GM18517 (cell line): ENCODE measurements at regions not wholly inside any gene's neighbourhood (a gene's known extent, or its start where the extent isn't known, plus 50 kb on each side); places are given as distances from the start of the nearest gene placed in this dataset.
A peak's percentile ranks its signal among the peaks of the same experiment; 100 is the strongest.

Experiments
- ATAC-seq: cut with Tn5 transposase; IDR thresholded peaks from one replicate; pipeline ENCODE4 v1.9.1; 2021; ENCODE audit warnings: mild to moderate bottlenecking, moderate library complexity; ENCODE audit not compliant: unreplicated experiment

DNA sequence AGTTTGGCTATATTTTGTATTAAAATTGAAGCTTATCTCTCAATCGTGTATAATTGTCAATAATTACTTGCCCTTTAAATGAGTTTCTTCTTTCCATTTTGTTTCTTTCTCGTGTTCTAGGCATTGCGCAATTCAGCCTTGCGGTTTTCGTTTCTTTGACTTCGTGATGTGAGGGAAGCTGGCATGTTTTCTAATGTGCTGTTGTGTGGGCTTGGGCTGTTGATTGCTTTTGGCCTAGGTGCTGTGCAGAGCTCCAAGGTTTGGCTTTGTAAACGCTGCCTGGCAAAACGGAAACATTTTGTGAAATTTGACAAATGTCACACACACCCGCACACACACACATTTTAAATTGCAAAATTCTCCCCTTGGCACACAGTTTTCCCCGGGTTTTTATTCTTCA is 242.6 kb upstream of the TCF4 start:
- no peak for ATAC-seq

DNA sequence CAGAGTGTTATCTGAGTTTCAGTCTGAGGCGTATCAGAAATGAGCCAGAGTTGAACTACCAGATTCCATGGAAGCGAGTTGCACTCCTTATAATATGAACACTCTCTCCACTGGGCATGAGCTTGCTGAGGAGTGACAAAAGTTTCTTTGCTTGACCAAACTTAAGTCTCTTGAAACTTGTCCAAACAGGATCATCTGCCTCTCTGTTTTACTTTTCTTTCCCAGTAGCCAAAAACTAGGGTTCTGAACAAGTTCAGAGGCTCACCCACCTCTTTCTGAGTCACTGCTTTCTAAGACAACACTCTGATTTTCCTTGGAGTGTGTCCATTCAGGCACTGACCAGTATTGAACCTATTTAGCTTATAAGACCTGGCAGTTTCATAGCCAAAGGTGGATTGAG is 233.2 kb upstream of the TCF4 start:
- ATAC-seq, result no peak

DNA sequence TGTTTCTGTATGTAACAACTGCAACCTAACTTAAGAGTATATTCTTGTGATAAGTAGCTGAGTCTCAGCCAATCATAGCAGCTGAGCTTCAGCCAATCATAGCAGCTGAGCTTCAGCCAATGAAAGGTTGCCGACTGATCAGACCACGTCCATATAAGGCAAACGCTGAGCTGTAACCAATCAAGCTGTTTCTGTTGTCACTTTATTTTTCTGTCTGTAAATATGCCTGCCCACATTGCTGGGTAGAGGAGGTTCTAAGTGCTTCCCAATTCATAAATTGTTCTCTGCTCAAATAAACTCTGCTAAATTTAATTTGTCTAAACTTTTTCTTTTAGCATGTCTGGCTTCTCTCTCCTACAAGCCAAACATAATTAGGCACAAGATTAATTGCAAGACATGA is 231.5 kb upstream of the TCF4 start:
- ATAC-seq, result no peak

- ATAC-seq, result no peak
These were observed 230.3 kb upstream of the TCF4 start for GRCh38 chr18:55818284-55818683.

- ATAC-seq, result no peak
These were observed 223.9 kb upstream of the TCF4 start for GRCh38 chr18:55811925-55812324.

GRCh38 chr18:55805666-55806065 is 217.7 kb upstream of the TCF4 start:
- ATAC-seq, result no peak

- ATAC-seq, result no peak
These were observed 207.2 kb upstream of the TCF4 start for GRCh38 chr18:55795101-55795669.

DNA sequence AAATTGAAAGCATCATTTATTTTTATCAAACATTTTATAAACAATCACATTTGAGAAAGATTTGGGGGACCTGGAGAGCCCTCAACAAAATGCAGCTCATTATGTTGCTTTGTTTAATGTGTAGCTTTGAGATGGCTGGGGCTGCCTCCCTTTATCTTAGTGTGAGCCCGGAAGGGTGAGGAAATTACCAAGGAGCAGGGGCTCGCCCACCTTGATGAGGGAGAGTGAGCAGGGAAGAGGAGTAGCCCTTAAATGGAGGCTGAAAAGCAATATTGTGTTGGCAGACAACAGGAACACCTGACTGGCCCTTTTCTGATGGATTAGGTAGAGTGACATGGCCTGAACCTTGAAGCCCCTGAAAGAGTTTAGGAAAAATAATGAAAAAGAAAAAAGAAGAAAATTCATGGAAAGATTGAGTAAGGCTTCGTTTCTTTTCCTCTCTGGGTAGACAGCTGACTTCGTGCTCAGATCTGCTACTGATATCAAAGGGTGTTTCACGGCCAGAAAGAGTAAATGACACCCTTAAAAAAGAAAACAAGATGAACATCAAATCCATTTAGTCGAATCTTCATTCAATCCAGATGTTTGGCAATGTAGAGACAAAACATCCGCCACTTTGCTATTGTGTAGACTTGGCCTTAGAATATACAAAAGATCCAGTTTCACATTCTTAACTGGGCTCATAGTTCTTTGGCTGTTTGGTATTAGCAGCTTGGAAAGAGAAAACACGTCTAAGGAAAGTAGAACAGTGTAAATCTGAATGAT is 206.5 kb upstream of the TCF4 start:
- no peak for ATAC-seq

DNA sequence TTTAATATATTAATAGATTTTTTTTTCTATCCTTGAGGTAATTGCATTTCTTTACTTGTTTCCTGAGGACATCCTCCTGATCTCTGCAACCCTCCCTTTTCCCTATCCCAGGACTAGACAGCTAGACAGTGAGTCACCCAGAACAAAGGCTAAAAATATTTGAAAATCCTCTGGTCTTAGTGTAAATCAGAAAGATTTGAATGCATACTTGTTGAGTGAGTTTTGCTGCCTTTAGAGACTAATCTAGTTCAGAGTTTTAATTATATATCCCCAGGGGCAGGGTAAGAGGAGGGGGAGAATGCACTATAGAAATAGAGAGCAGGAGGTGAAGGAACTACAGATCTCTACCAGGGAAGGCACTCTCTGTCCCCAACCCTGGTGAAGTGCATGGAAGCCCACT is 202.3 kb upstream of the TCF4 start:
- ATAC-seq, result no peak

- ATAC-seq, result no peak
These were observed 199.6 kb upstream of the TCF4 start for GRCh38 chr18:55787536-55788073.

GRCh38 chr18:55786651-55787272 is 198.8 kb upstream of the TCF4 start:
- ATAC-seq, result no peak

GRCh38 chr18:55783921-55784320 is 195.9 kb upstream of the TCF4 start:
- ATAC-seq, result no peak

GRCh38 chr18:55781481-55781957 is 193.5 kb upstream of the TCF4 start:
- no peak for ATAC-seq

DNA sequence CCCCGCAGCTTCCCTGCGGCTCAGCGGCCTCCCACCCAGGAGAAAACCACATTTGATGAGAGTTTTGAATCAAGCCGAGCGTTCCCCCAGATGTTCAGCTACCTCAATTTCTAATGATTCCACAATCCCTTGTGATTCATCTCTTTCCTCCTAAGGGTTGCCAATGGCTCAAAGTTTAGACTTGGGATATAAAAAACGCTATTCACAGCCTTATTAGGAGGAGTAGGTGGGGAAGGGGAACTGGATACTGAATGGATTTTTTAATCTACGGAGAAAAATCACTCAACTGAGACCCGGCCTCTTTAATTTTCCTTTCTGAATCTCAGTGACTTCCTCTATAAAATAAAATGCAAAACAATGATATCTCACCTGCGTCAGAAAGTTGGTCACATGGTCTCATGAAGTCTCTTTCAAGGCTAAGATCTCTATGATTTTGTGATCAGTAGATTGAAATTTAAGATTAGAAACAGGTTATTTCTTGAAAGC is 192.6 kb upstream of the TCF4 start:
- ATAC-seq, result peak; percentile 3

DNA sequence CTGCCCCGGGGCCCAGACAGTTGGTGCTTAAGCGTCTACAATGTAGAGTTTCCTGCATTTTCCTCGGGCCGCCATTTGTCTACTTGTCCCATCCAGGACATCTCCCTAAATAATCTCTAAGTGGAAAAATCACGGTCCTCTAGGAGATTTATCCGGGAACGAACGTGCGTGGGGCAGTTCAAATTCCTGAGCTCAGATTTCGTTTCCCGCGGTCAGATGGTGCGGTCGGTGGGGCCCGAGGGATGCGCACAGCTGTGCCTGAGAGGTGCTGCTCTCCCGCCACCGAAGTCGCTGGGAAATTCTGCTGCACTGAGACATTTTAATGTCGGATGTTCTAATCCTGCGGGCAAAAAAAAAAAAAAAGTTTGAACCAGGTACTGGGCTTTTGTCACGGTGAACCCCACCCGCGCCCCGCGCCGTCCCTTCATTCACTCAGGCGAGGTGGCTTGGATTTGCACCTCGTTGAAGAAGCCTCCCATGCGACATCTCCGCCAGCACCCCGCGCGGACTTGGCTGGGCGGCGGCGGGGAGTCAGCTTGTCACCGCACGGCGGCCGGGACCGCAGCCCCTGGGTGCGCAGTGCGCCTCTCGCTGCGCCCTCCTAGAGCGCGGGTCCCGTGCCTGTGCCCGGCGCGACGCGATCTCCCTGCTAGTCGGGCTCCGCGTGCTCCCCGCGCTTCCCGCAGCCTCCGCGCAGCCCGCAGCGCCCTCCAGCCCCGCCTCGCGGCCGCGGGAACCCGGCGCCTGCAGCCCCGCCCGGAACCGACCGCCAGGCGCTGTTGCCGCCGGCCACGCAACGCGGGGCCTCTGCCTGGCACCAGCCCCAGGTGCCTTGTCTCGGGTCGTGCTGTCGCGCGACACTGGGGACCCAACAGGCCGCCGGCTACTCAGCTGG is 191.9 kb upstream of the TCF4 start:
- ATAC-seq, result peak; percentile 36

- ATAC-seq, result peak; percentile 45
These were observed 191.0 kb upstream of the TCF4 start for GRCh38 chr18:55778788-55779690.

DNA sequence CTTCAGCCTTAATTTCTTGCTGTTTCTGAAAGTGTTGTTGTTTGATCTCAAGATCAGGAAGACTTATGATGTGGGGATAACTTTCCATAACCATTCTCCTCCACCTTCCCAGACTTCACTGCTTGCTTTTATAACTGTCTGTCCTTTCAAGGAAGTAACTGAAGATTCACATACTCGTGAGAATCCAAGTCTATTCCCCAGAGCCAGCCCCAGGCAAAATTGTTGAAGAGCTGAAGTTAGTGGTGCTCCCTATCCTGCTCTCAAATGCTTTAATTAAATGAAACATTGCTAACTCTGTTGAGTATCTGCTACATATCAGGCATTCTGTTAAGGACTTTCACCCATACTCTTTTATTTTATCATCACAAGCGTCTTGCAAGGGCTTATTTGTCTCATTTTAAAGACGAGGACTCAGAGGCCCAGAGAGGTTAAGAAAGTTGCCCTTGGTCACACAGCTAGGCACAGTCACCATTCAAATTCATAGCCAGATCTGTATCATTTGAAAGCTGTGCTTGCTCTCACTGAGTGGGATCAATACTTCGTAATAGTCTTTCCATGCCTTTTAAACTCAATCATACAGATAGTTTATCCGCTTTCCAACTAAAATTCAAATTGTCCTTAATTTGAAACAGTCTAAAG is 189.8 kb upstream of the TCF4 start:
- ATAC-seq, result no peak

DNA sequence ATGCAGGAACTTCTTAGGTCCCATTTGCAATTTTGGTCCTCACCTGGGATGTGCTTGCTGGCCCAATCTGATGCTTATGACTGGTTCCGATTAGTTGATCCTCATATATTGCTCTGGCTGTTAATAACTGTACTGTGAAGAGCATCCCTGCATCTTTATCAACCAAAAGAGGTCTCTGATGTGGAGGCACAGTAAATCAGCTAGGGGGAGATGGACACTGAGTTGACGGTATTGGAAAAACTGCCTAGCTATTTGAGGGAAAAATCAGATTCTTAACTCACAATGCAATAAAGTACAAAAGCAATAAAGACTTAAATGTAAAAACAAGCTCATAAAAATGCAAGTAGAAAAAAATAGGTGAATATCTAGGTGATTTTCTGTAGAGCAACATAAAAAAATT is 188.0 kb upstream of the TCF4 start:
- ATAC-seq, result no peak

GRCh38 chr18:55774505-55774904 is 186.5 kb upstream of the TCF4 start:
- ATAC-seq, result no peak
